Common myeloid progenitor, CD34-positive (primary cell): ENCODE measurements at regions not wholly inside any gene's neighbourhood (a gene's known extent, or its start where the extent isn't known, plus 50 kb on each side); places are given as distances from the start of the nearest gene placed in this dataset.
"Not testable (repeated sequence)": the region's sequence is repeated elsewhere in the genome, so short reads cannot be mapped to it uniquely, and the experiment has no call there.

Experiments used
- CTCF ChIA-PET: fragments of 350-600 bp; sonication (Branson Sonifier 250); formaldehyde crosslinking; loops from one replicate; lab custom pipeline; 2021; ENCODE audit warnings: antibody characterized with exemption; lab: Charles Lee
- POLR2A ChIA-PET: fragments of 350-600 bp; sonication (Branson Sonifier 250); formaldehyde crosslinking; loops from one replicate; lab custom pipeline; 2021; ENCODE audit warnings: antibody characterized with exemption; lab: Charles Lee
- DNase-seq, 3 donors: peaks; one replicate each; pipeline versions ENCODE4 v3.0.0 to v3.0.0-alpha.2; 2013
- H3K27ac ChIP-seq, 2 experiments: 1 replicate in 1 of 2; 2 replicates in 1 of 2; pipeline ENCODE4 v1.7.0; 2013; ENCODE audit warnings: inconsistent platforms in 2 of 2, low read length in 2 of 2, mild to moderate bottlenecking in 2 of 2, low read depth in 1 of 2, moderate library complexity in 1 of 2; ENCODE audit not compliant: severe bottlenecking in 2 of 2, insufficient read depth in 1 of 2, poor library complexity in 1 of 2
- H3K27me3 ChIP-seq, 5 experiments: replicated peaks in 2 of 5; 1 replicate in 3 of 5; 2 replicates in 2 of 5; pipeline versions ENCODE4 v1.6.1 to v1.7.0; 2013; ENCODE audit warnings: low read length in 4 of 5, mild to moderate bottlenecking in 2 of 5, moderate library complexity in 2 of 5, inconsistent platforms in 1 of 5; ENCODE audit not compliant: insufficient read depth in 5 of 5, control insufficient read depth in 4 of 5
- H3K36me3 ChIP-seq, 4 experiments: 1 replicate in 2 of 4; 2 replicates in 2 of 4; pipeline versions ENCODE4 v1.6.1 to v1.7.0; 2013; ENCODE audit warnings: low read length in 3 of 4, control low read depth in 1 of 4, mild to moderate bottlenecking in 1 of 4; ENCODE audit not compliant: control insufficient read depth in 4 of 4, insufficient read depth in 4 of 4
- H3K4me1 ChIP-seq, 4 experiments: 1 replicate in 3 of 4; 2 replicates in 1 of 4; pipeline versions ENCODE4 v1.6.1 to v1.7.1; 2013; ENCODE audit warnings: low read length in 3 of 4, mild to moderate bottlenecking in 3 of 4, control low read depth in 1 of 4, inconsistent platforms in 1 of 4, moderate library complexity in 1 of 4; ENCODE audit not compliant: control insufficient read depth in 4 of 4, insufficient read depth in 4 of 4; ENCODE audit errors: control extremely low read depth in 1 of 4
- H3K4me3 ChIP-seq, 7 experiments: 1 replicate in 4 of 7; 2 replicates in 3 of 7; pipeline versions ENCODE4 v1.5.1 to v1.7.0; 2013; ENCODE audit warnings: mild to moderate bottlenecking in 7 of 7, low read length in 6 of 7, moderate library complexity in 6 of 7, inconsistent platforms in 2 of 7, low read depth in 2 of 7, control low read depth in 1 of 7; ENCODE audit not compliant: insufficient read depth in 4 of 7, control insufficient read depth in 1 of 7; ENCODE audit errors: extremely low read depth in 1 of 7
- H3K9me3 ChIP-seq, 5 experiments: 1 replicate in 4 of 5; 2 replicates in 1 of 5; pipeline versions ENCODE4 v1.6.1 to v1.7.1; 2013; ENCODE audit warnings: low read length in 4 of 5, mild to moderate bottlenecking in 2 of 5, inconsistent platforms in 1 of 5, low read depth in 1 of 5, moderate library complexity in 1 of 5; ENCODE audit not compliant: control insufficient read depth in 4 of 5, insufficient read depth in 2 of 5; ENCODE audit errors: control extremely low read depth in 1 of 5
- WGBS: methylation state at CpG from one replicate; pipeline ENCODE4 v1.1.5; 2013; ENCODE audit not compliant: insufficient coverage; 5-methylcytosine and 5-hydroxymethylcytosine counted together

DNA sequence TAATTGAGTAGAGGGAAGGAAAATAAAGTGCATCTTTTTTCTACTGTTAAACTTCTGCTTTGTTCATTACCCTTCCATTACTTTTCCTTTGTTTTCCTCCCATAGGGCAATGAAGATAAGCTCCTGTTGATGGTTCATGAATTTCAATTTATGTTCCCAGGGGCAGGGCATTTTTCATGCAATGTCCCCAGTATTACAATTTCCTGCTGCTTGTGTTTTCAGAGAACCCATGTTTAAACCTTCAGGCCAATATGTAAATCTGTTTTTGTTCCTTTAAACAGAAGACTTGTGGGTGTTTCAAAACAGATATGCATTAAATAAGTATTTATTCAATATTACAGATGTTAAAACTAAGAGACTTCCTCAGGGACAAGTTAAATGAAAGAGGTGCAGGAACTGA, 834.5 kb downstream of the ZPLD1 start:
- DNase-seq = no peak
- ChIA-PET POLR2A (no interaction called here), CTCF (no interaction called here)
- H3K9me3 ChIP-seq = peaks cover 0 to 4% (median 0%) of the 10 kb centered on the region in 5 experiments
- no peaks in the 10 kb centered on the region for H3K36me3 ChIP-seq
- H3K4me3 ChIP-seq = no peak overlapping the region
- H3K27me3 ChIP-seq = no peaks in the 10 kb centered on the region
- no peak overlapping the region for H3K27ac ChIP-seq
- no peaks in the 10 kb centered on the region for H3K4me1 ChIP-seq

DNA sequence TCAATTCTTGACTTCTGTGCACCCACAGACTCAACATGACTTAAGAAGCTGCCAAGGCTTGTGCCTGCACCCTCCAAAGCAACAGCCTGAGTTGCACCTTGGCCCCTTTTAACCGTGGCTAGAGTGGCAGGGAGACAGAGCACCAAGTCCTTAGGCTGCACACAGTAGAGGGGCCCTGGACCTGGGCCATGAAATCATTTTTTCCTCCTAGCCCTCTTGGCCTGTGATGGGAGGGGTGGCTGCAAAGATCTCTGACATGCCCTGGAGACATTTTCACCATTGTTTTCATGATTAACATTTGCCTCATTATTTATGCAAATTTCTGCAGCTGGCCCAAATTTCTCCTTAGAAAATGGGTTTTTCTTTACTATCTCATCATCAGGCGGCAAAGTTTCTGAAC, 836.8 kb downstream of the ZPLD1 start:
- 86% methylated on average over 2 of the region's 2 CpGs for WGBS
- Histone ChIP-seq H3K27me3 (no peaks in the 10 kb centered on the region), H3K27ac (no peak overlapping the region), H3K9me3 (peaks cover 0 to 4% (median 1%) of the 10 kb centered on the region in 5 experiments), H3K4me1 (no peaks in the 10 kb centered on the region), H3K4me3 (no peak overlapping the region), H3K36me3 (no peaks in the 10 kb centered on the region)
- CTCF ChIA-PET = no interaction called here
- no peak for DNase-seq
- POLR2A ChIA-PET = no interaction called here

DNA sequence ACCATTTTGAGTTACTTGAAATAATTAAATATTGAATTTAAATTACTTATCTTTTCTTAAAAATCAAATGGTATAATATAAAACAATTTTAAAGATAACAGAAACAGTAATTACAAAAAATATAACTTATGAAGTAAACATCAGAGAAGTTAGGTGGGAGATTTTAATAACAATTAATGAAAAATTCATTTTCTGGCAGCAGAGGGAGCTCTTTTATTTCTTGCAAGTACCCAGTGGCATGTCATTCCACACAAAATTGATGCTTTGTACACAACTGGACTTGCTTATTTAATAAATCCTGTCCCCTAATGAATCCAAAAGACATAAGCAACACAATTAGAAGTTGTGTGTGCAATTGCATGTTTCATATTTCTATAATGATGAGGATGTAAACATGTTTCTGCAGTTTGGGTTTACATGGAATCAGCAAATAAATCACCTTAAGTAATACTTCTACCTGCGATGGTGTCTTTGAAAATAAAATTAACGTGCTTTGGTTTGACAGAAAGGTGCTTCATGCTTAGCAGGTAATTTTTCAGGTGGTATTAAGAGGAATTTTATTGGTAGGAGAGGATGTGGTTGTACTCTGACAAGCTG, 861.3 kb downstream of the ZPLD1 start:
- Histone ChIP-seq H3K27me3 (no peaks in the 10 kb centered on the region), H3K36me3 (no peaks in the 10 kb centered on the region), H3K27ac (no peak overlapping the region), H3K4me1 (no peaks in the 10 kb centered on the region), H3K9me3 (no peaks in the 10 kb centered on the region), H3K4me3 (no peak overlapping the region)
- ChIA-PET CTCF (no interaction called here), POLR2A (no interaction called here)
- peak; percentile 4 to 19 (median 10) for DNase-seq
- 67% methylated on average over 1 of the region's 2 CpGs for WGBS

DNA sequence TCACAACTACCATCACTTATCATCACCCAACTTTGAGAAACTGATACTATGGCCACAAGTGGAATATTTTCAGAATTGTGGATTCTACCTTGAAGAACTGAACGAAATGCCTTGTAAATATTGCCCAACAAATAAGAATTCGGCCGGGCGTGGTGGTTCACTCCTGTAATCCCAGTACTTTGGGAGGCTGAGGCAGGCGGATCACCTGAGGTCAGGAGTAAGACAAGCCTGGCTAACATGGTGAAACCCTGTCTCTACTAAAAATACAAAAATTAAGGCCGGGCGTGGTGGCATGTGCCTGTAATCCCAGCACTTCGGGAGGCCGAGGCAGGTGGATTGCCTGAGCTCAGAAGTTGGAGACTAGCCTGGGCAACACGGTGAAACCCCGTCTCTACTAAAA, 862.7 kb downstream of the ZPLD1 start:
- DNase-seq, H3K27me3 ChIP-seq, CTCF ChIA-PET, H3K4me1 ChIP-seq, H3K27ac ChIP-seq, H3K36me3 ChIP-seq, H3K4me3 ChIP-seq, H3K9me3 ChIP-seq: not testable (repeated sequence)
- POLR2A ChIA-PET = interaction anchor here (0.5 kb wide), 1 partner anchor 242 kb away, joined by 4 read pairs; no protein-coding TSS in a partner anchor
- WGBS = 97% methylated on average over 10 of the region's 11 CpGs

DNA sequence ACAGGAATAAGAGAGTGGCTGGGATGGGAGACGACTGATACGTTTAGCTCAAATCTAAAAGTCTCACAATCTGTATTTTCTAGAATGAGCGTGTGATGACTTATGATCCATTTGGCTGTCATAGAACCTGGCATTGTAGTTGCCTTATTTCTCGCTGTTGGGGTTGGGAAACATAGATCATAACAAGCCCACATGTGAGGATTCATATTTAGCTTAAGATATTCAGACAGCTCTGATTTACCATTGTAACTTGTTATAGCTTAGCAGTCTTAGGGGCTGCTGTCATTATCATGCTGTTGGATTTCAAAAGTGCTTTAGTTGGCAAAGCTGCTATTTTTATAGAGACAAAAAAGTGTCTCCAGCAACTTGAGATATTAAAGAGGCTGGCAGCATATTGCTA, 871.3 kb downstream of the ZPLD1 start:
- ChIA-PET CTCF (no interaction called here), POLR2A (no interaction called here)
- no peaks in the 10 kb centered on the region for H3K4me1 ChIP-seq

DNA sequence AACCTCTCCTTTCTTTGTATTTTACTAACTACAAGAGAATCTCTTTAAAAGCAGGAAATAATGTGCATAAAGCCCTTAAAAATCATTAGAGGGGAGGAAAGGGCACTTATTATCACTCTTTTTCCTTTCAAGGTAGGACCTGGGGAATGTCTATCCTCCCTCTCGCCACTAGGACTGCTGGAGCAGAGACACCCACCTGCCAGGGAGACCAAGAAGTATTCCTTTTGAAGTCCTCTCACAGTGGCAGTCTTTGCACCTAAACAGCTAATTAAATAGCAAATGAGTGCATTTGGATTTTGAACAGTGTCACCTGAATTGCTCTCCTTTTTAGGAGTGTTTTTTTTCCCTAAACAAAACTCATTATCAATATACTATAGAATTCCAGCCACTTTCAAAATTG, 874.1 kb downstream of the ZPLD1 start:
- CTCF ChIA-PET = no interaction called here
- no peaks in the 10 kb centered on the region for H3K36me3 ChIP-seq
- H3K9me3 ChIP-seq = no peaks in the 10 kb centered on the region
- H3K4me3 ChIP-seq = no peak overlapping the region
- no peak for DNase-seq
- no peak overlapping the region for H3K27ac ChIP-seq
- H3K4me1 ChIP-seq = no peaks in the 10 kb centered on the region
- no peaks in the 10 kb centered on the region for H3K27me3 ChIP-seq
- POLR2A ChIA-PET = no interaction called here
- WGBS = 86% methylated on average over 1 of the region's 1 CpG

More for the DNA sequence above, 871.3 kb downstream of the ZPLD1 start:
- H3K27ac ChIP-seq = no peak overlapping the region
- H3K27me3 ChIP-seq = no peaks in the 10 kb centered on the region
- no peaks in the 10 kb centered on the region for H3K9me3 ChIP-seq
- 93% methylated on average over 2 of the region's 4 CpGs for WGBS
- DNase-seq = no peak
- no peak overlapping the region for H3K4me3 ChIP-seq
- H3K36me3 ChIP-seq = no peaks in the 10 kb centered on the region

DNA sequence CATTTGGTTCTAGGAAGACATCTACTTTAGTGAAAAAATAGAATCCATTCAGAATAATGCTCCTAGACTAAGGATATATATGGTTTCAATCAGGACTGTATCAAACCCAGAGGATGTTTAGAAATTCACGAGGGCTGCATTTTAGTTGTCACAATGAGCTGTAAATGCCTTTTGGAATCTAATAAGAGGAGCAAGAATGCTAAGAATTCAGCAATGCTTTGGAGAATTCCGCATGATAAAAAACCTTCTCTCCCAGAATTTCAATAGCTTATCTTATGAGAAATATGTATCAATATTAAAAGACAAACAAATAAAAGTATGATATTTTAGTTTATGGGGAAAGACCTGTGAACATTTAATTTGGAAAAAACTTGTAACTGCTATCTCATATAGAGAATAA, 885.1 kb downstream of the ZPLD1 start:
- ChIA-PET POLR2A (no interaction called here), CTCF (no interaction called here)

More for the DNA sequence above, 885.1 kb downstream of the ZPLD1 start:
- no peaks in the 10 kb centered on the region for H3K4me1 ChIP-seq
- DNase-seq = no peak
- H3K36me3 ChIP-seq = no peaks in the 10 kb centered on the region
- H3K27ac ChIP-seq = no peak overlapping the region
- no peaks in the 10 kb centered on the region for H3K9me3 ChIP-seq
- no peaks in the 10 kb centered on the region for H3K27me3 ChIP-seq
- no CpG with 5 or more reads among the region's 2 CpGs for WGBS
- no peak overlapping the region for H3K4me3 ChIP-seq
